Adrenal gland (tissue), 5 donors: ENCODE measurements at regions not wholly inside any gene's neighbourhood (a gene's known extent, or its start where the extent isn't known, plus 50 kb on each side); places are given as distances from the start of the nearest gene placed in this dataset.

Source experiments
- CTCF ChIP-seq, 6 experiments: fragments of 450-650 bp in 4 of 6; fragments of 200-600 bp in 2 of 6; sonication (generic) in 1 of 6; IDR thresholded peaks; 1 replicate in 5 of 6; 2 replicates in 1 of 6; pipeline versions ENCODE4 v1.5.1 to v1.8.0; 2016 to 2021; ENCODE audit warnings: antibody characterized with exemption in 6 of 6, mild to moderate bottlenecking in 2 of 6, moderate library complexity in 1 of 6
- POLR2A ChIP-seq, 2 donors: fragments of 450-650 bp; IDR thresholded peaks; one replicate each; pipeline ENCODE4 v1.6.1; 2017; ENCODE audit warnings: antibody characterized with exemption in 2 of 2, mild to moderate bottlenecking in 2 of 2, moderate library complexity in 1 of 2
- donor health status: DM: no; HTN: no; CAD: no.

- TF ChIP-seq CTCF (IDR thresholded peaks at IDR 0.05) (no peak), POLR2A (IDR thresholded peaks at IDR 0.05) (no peak)
Measured at GRCh38 chr13:22289711-22290110, 618.8 kb downstream of the FGF9 start.
